ENCODE measurements at regions not wholly inside any gene's neighbourhood (a gene's known extent, or its start where the extent isn't known, plus 50 kb on each side); places are given as distances from the start of the nearest gene placed in this dataset.
"Not testable (repeated sequence)": the region's sequence is repeated elsewhere in the genome, so short reads cannot be mapped to it uniquely, and the experiment has no call there.

- DNase-seq (ENCODE audit: low read depth) = no peak
- no peak for TF ChIP-seq CTCF (IDR thresholded peaks at IDR 0.05; ENCODE audit: insufficient read depth, low read depth, low read length, missing control alignments)
- no peak overlapping the region for H3K4me3 ChIP-seq (ENCODE audit: low read length)
Measured at GRCh38 chr13:71209217-71209616, 657.8 kb downstream of the DACH1 start.

- not testable (repeated sequence) for H3K4me3 ChIP-seq (ENCODE audit: low read length); DNase-seq (ENCODE audit: low read depth)
Measured at GRCh38 chr13:71184583-71184982, 682.4 kb downstream of the DACH1 start.

GRCh38 chr13:71183352-71183751 is 683.7 kb downstream of the DACH1 start:
- DNase-seq (ENCODE audit: low read depth); H3K4me3 ChIP-seq (ENCODE audit: low read length): not testable (repeated sequence)

DNA sequence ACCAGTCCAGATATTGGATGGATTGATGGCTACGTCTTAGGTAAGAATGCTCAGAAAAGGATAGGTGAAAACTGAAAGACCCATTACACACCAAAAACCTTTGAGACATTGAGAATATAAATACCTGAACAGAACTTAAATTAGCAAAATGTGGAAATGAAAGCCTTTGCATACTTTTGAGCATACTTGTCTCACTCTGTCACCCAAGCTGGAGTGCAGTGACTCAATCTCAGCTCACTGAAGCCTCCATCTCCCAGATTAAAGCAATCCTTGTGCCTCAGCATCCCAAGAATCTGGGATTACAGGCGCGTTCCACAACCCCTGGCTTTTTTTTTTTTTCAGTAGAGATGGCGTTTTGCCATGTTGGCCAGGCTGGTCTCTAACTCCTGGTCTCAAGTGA is 695.3 kb downstream of the DACH1 start:
- H3K4me3 ChIP-seq (ENCODE audit: low read length) = no peak overlapping the region
- no peak for DNase-seq (ENCODE audit: low read depth)
- TF ChIP-seq CTCF (IDR thresholded peaks at IDR 0.05; ENCODE audit: insufficient read depth, low read depth, low read length, missing control alignments) = no peak

DNA sequence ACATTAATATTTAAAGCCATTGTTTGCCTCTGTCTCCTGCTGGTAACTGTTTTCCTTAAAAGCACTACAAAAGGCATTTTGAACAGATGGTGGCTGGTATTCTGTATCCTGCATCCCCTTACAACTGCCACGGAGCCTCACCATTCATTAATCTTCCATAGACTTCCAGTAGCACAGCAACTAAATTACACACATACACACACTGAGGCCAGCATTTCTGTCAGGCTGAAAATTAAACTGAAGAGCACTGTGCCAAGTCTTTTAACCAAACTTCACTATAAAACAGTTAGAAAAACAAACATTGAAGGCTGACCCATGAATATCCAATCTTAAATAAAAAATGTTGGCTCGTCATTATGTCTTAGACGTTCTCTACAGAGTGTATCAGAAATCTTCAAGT is 697.8 kb downstream of the DACH1 start:
- DNase-seq (ENCODE audit: low read depth) = no peak
- TF ChIP-seq CTCF (IDR thresholded peaks at IDR 0.05; ENCODE audit: insufficient read depth, low read depth, low read length, missing control alignments) = no peak

DNA sequence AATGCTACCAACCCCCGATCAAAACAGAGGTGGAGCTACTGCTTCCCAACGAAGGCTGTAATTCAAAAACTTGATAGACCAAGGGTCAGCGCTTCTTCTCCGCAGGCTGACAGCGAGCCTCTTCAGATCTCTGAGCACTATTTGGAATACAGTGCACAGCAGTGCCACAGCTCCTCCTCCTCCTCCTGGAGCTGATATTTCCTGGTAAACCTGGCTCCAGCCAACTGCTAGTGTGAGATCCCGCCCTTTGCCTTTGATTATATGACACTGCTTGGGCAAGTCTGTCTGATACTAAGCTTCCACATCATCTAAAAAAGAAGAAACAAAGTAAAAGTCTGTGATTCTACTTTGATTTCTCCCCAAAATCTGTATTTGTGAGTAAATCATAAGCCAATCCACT is 710.5 kb downstream of the DACH1 start:
- no peak for TF ChIP-seq CTCF (IDR thresholded peaks at IDR 0.05; ENCODE audit: insufficient read depth, low read depth, low read length, missing control alignments)
- DNase-seq (ENCODE audit: low read depth) = no peak
- H3K4me3 ChIP-seq (ENCODE audit: low read length) = no peak overlapping the region

More for the DNA sequence above, 697.8 kb downstream of the DACH1 start:
- H3K4me3 ChIP-seq (ENCODE audit: low read length) = no peak overlapping the region

GRCh38 chr13:71149498-71150363 is 717.3 kb downstream of the DACH1 start:
- no peak for TF ChIP-seq CTCF (IDR thresholded peaks at IDR 0.05; ENCODE audit: insufficient read depth, low read depth, low read length, missing control alignments)
- no peak for DNase-seq (ENCODE audit: low read depth)
- no peak overlapping the region for H3K4me3 ChIP-seq (ENCODE audit: low read length)

DNA sequence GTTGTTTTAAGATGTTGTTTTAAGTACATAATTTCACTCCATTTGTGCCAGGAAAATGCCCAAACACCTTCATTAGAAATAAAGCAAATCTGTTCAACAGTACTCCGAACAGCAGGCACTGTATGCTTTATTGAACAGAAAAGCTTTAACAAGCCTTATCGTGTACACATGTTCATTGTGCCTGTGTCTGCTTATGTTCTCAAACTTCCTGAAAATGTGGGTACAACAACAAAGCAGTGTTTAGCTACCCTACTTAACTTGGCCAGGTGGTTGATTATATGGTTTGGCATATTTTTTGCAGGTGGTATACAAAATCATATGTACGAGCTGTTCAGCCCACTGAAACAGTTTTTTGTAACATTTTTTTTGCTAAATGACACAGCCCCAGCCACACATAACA is 718.0 kb downstream of the DACH1 start:
- DNase-seq (ENCODE audit: low read depth) = no peak
- no peak overlapping the region for H3K4me3 ChIP-seq (ENCODE audit: low read length)
- no peak for TF ChIP-seq CTCF (IDR thresholded peaks at IDR 0.05; ENCODE audit: insufficient read depth, low read depth, low read length, missing control alignments)
